NT2/D1 (cell line): ENCODE measurements at regions not wholly inside any gene's neighbourhood (a gene's known extent, or its start where the extent isn't known, plus 50 kb on each side); places are given as distances from the start of the nearest gene placed in this dataset.
"Not testable (repeated sequence)": the region's sequence is repeated elsewhere in the genome, so short reads cannot be mapped to it uniquely, and the experiment has no call there.

Experiments used
- SUZ12 ChIP-seq: IDR thresholded peaks from 2 replicates; pipeline ENCODE4 v1.6.1; 2011; ENCODE audit not compliant: insufficient read length, insufficient read depth; ENCODE audit errors: extremely low read depth
- YY1 ChIP-seq: IDR thresholded peaks from 2 replicates; pipeline ENCODE4 v1.6.1; 2011; ENCODE audit not compliant: insufficient read length, insufficient read depth
- ZNF274 ChIP-seq: IDR thresholded peaks from 2 replicates; pipeline ENCODE4 v1.6.1; 2011; ENCODE audit warnings: mild to moderate bottlenecking, low read depth, low read length

- not testable (repeated sequence) for TF ChIP-seq ZNF274, YY1, SUZ12
Measured at GRCh38 chr16:51977506-51977905, 569.4 kb downstream of the TOX3 start.
